PC-3 (cell line): ENCODE measurements at regions not wholly inside any gene's neighbourhood (a gene's known extent, or its start where the extent isn't known, plus 50 kb on each side); places are given as distances from the start of the nearest gene placed in this dataset.

Source experiments
- ATAC-seq: fragments of 200-7000 bp; cut with Tn5 transposase; 2 replicates; pipeline ENCODE4 v1.9.1; 2020; ENCODE audit warnings: mild to moderate bottlenecking, moderate library complexity
- BruUV-seq: library from RNA; stranded (reverse); fragments of 400-500 nt; replicated peaks from 2 replicates; lab custom pipeline; 2021; lab: Mats Ljungman, UMichigan
- CTCF ChIA-PET: fragments of 300-600 bp; sonication (Branson Sonifier 250); formaldehyde crosslinking; loops from one replicate; lab custom pipeline; 2022; ENCODE audit warnings: antibody characterized with exemption; lab: Charles Lee
- POLR2A ChIA-PET: fragments of 300-600 bp; sonication (Branson Sonifier 250); formaldehyde crosslinking; loops from one replicate; lab custom pipeline; 2022; ENCODE audit warnings: antibody characterized with exemption; ENCODE audit not compliant: unreplicated experiment; lab: Charles Lee
- DNase-seq: peaks from one replicate; pipeline ENCODE4 v3.0.0-alpha.2; 2015
- H2AFZ ChIP-seq: fragments of 300-600 bp; sonication (generic); 2 replicates; pipeline ENCODE4 v1.6.0; 2016; ENCODE audit warnings: antibody characterized with exemption, low read length
- H3F3A ChIP-seq: fragments of 300-600 bp; sonication (generic); one replicate; pipeline ENCODE4 v1.6.0; 2017; ENCODE audit warnings: antibody characterized with exemption, low read length, control low read depth, mild to moderate bottlenecking; ENCODE audit not compliant: unreplicated experiment
- H3K27ac ChIP-seq: fragments of 300-600 bp; sonication (generic); 2 replicates; pipeline ENCODE4 v1.5.1; 2016; ENCODE audit warnings: mild to moderate bottlenecking, low read length
- H3K27me3 ChIP-seq: fragments of 300-600 bp; sonication (generic); 2 replicates; pipeline ENCODE4 v1.6.1; 2016; ENCODE audit warnings: low read length, mixed read lengths
- H3K36me3 ChIP-seq: fragments of 300-600 bp; sonication (generic); 2 replicates; pipeline ENCODE4 v1.6.1; 2016; ENCODE audit warnings: low read depth, mixed run types, low read length, mixed read lengths
- H3K4me1 ChIP-seq: fragments of 300-600 bp; sonication (generic); 2 replicates; pipeline ENCODE4 v1.5.1; 2016; ENCODE audit warnings: low read length; ENCODE audit not compliant: insufficient read depth
- H3K4me2 ChIP-seq: fragments of 300-600 bp; sonication (generic); 2 replicates; pipeline ENCODE4 v1.6.0; 2016; ENCODE audit warnings: low read length
- H3K4me3 ChIP-seq: fragments of 300-600 bp; sonication (generic); 2 replicates; pipeline ENCODE4 v1.5.1; 2016; ENCODE audit warnings: mild to moderate bottlenecking, low read length, mixed read lengths
- H3K79me2 ChIP-seq: fragments of 300-600 bp; sonication (generic); 2 replicates; pipeline ENCODE4 v1.6.1; 2017; ENCODE audit warnings: low read length, mixed read lengths
- H3K9ac ChIP-seq: fragments of 300-600 bp; sonication (generic); 2 replicates; pipeline ENCODE4 v1.6.0; 2016; ENCODE audit warnings: mild to moderate bottlenecking, low read length
- H3K9me2 ChIP-seq: fragments of 300-600 bp; sonication (generic); replicated peaks from 2 replicates; pipeline ENCODE4 v1.6.1; 2016; ENCODE audit warnings: mixed run types, low read length, mixed read lengths
- H3K9me3 ChIP-seq: fragments of 300-600 bp; sonication (generic); 2 replicates; pipeline ENCODE4 v1.6.1; 2016; ENCODE audit warnings: low read length, mixed read lengths
- H4K20me1 ChIP-seq: fragments of 300-600 bp; sonication (generic); 2 replicates; pipeline ENCODE4 v1.6.1; 2016; ENCODE audit warnings: low read length, mixed read lengths
- EZH2 ChIP-seq: fragments of 300-600 bp; sonication (generic); IDR thresholded peaks from one replicate; pipeline ENCODE4 v1.6.1; 2017; ENCODE audit warnings: antibody characterized with exemption, mild to moderate bottlenecking, low read length; ENCODE audit not compliant: unreplicated experiment
- EZH2phosphoT487 ChIP-seq: fragments of 300-600 bp; sonication (generic); IDR thresholded peaks from 2 replicates; pipeline ENCODE4 v1.6.1; 2018; ENCODE audit warnings: mild to moderate bottlenecking, antibody characterized with exemption, low read length, borderline replicate concordance
- intact Hi-C: fragments of 100-400 bp; cut with micrococcal nuclease; formaldehyde crosslinking; loops from 2 replicates; pipeline ENCODE4 v1.9.0; 2023
- TF ChIP-seq, protein P1 (sequence below): fragments of 300-600 bp; sonication (generic); conservative IDR thresholded peaks from 2 replicates; pipeline ENCODE4 v1.5.1; 2017; ENCODE audit warnings: antibody characterized with exemption, low read depth, mild to moderate bottlenecking, low read length

DNA sequence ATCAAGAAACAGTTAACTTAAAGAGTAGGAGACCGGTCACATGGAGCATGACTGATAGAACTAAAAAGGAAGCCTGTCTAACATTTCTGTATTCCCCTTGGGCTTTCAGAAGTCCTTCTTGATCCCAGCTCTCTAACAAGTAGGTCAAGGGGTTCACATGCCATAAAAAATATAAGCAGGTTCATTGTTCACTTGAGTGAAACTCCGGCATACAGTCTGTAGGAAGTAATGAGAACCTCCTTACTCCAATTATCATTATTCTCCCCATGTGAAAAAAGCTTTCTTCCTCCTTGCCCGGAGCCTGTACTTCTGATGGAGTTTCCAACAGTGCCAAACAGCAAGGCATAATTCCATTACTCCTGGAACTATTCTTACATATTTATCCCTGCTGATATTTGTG is 242.8 kb upstream of the CNTN4 start:
- DNase-seq (no peak), ATAC-seq (no peak)
- Histone ChIP-seq H3F3A (no peaks in the 10 kb centered on the region), H3K9me2 (no peaks in the 10 kb centered on the region), H2AFZ (no peak overlapping the region), H3K9me3 (peaks cover 31% of the 10 kb centered on the region), H3K36me3 (no peaks in the 10 kb centered on the region), H3K79me2 (no peaks in the 10 kb centered on the region), H4K20me1 (no peaks in the 10 kb centered on the region), H3K4me1 (no peaks in the 10 kb centered on the region), H3K27me3 (no peaks in the 10 kb centered on the region), H3K4me3 (no peak overlapping the region), H3K9ac (no peak overlapping the region), H3K27ac (no peak overlapping the region), H3K4me2 (no peak overlapping the region)
- ChIA-PET POLR2A (no interaction called here), CTCF (no interaction called here)
- TF ChIP-seq, protein P1, sequence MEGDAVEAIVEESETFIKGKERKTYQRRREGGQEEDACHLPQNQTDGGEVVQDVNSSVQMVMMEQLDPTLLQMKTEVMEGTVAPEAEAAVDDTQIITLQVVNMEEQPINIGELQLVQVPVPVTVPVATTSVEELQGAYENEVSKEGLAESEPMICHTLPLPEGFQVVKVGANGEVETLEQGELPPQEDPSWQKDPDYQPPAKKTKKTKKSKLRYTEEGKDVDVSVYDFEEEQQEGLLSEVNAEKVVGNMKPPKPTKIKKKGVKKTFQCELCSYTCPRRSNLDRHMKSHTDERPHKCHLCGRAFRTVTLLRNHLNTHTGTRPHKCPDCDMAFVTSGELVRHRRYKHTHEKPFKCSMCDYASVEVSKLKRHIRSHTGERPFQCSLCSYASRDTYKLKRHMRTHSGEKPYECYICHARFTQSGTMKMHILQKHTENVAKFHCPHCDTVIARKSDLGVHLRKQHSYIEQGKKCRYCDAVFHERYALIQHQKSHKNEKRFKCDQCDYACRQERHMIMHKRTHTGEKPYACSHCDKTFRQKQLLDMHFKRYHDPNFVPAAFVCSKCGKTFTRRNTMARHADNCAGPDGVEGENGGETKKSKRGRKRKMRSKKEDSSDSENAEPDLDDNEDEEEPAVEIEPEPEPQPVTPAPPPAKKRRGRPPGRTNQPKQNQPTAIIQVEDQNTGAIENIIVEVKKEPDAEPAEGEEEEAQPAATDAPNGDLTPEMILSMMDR = no peak
- no peak for TF ChIP-seq EZH2phosphoT487
- no peak for TF ChIP-seq EZH2
- intact Hi-C loops = no loop called here
- no TSS peak for BruUV-seq

DNA sequence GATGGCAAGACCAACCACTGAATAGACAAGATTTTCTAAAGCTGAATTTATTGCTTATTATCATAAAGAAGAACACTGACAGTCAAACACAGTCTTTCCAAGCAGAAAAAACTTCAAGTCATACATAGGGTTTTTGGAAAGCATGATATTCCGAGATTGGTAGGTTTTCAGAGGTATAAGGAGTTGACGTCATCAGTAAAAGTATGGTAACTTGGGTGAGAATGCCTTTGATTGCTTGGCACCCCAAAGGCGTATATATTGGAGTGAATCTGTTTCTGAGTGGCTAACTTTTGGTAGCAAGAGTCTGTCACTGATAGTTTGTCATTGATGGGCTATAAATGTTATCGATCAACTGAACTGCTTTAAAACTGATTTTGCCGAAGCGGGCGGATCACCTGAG is 227.9 kb upstream of the CNTN4 start:
- TF ChIP-seq EZH2phosphoT487 (no peak), EZH2 (no peak)
- TF ChIP-seq, protein P1 = no peak
- Histone ChIP-seq H3K36me3 (no peaks in the 10 kb centered on the region), H3K9me3 (peaks cover 34% of the 10 kb centered on the region; the same call in 1 of the 2 replicates), H4K20me1 (no peaks in the 10 kb centered on the region), H3F3A (no peaks in the 10 kb centered on the region), H3K4me1 (no peaks in the 10 kb centered on the region), H3K9ac (no peak overlapping the region), H2AFZ (no peak overlapping the region), H3K4me3 (no peak overlapping the region), H3K9me2 (no peaks in the 10 kb centered on the region), H3K27me3 (no peaks in the 10 kb centered on the region), H3K79me2 (no peaks in the 10 kb centered on the region), H3K4me2 (no peak overlapping the region), H3K27ac (no peak overlapping the region)
- ChIA-PET CTCF (no interaction called here), POLR2A (no interaction called here)
- DNase-seq (no peak), ATAC-seq (no peak)
- intact Hi-C loops = no loop called here
- no TSS peak for BruUV-seq

DNA sequence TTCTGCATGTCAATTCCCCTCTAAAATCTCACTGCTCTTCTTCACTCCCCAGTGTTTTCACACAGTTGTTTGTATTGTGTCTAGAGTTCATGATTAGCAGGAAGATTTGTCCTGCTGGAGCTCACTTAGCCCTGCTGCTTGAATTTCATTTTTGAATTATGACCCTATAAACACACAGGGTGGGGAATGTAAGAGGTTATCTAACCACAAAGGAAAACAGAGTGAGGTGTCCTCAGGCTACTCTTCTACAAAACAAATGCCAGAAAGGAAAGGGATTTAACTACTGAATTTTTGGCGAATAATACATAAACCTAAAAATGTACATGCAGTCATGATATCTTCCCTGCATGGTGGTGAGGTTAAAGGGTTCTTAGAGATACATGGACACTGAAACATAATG is 215.1 kb upstream of the CNTN4 start:
- Histone ChIP-seq H3K27ac (no peak overlapping the region), H3K9ac (no peak overlapping the region), H3K4me3 (no peak overlapping the region), H3K9me2 (no peaks in the 10 kb centered on the region), H3K36me3 (no peaks in the 10 kb centered on the region), H3F3A (no peaks in the 10 kb centered on the region), H3K9me3 (peaks cover 33% of the 10 kb centered on the region), H3K4me1 (no peaks in the 10 kb centered on the region), H3K27me3 (no peaks in the 10 kb centered on the region), H3K4me2 (no peak overlapping the region), H4K20me1 (no peaks in the 10 kb centered on the region), H3K79me2 (no peaks in the 10 kb centered on the region), H2AFZ (no peak overlapping the region)
- intact Hi-C loops = no loop called here
- BruUV-seq = no TSS peak
- ATAC-seq (no peak), DNase-seq (no peak)
- TF ChIP-seq EZH2 (no peak), EZH2phosphoT487 (no peak)
- TF ChIP-seq, protein P1 = no peak
- ChIA-PET CTCF (no interaction called here), POLR2A (no interaction called here)
